H1 (cell line): ENCODE measurements at regions not wholly inside any gene's neighbourhood (a gene's known extent, or its start where the extent isn't known, plus 50 kb on each side); places are given as distances from the start of the nearest gene placed in this dataset.

Experiments
- RNF2 ChIP-seq: fragments of 200-900, 300-1000 bp; sonication (generic); IDR thresholded peaks from 2 replicates; pipeline ENCODE4 v1.7.1; 2016; ENCODE audit warnings: borderline replicate concordance, low read depth, mild to moderate bottlenecking, antibody characterized with exemption, low read length; ENCODE audit not compliant: poor library complexity, severe bottlenecking; ENCODE audit errors: missing control alignments

DNA sequence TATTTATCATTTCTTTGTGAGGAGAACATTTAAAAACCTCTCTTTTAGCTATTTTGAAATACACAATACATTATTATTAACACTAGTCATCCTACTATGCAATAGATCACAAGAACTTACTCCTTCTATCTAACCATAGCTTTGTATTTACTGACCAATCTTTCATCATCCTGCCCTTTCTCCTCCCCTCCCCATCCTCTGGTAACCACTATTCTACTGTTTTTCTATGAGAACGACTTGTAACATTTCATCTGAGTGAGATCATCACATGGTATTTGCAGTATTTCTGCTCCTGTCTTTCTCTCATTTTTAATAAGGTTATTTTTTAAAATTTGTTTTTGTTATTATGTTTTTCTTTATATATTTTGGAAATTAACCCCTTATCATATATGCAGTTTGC, 331.8 kb downstream of the TEX13C start (continued):
- no peak for TF ChIP-seq RNF2
